ENCODE measurements at regions not wholly inside any gene's neighbourhood (a gene's known extent, or its start where the extent isn't known, plus 50 kb on each side); places are given as distances from the start of the nearest gene placed in this dataset.

DNA sequence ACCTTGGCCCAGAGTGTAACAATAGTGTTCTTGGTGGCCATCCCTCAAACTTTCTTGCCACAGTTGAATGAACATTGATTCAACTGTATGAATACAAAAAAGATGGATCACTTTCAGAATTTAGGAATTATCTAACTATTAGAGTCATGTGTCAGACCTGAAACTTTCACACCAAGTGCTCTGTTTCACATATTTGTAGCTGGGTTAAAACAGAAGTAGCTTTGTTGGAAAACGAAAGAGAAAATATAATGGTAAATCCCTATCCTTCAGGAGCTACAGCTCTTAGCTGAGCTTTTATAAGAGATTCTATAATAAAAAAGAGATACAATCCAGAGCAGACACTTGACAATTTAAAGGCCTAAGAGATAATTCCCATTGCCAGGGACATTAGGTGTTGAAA is 719.3 kb downstream of the JRKL start:
- no peak for TF ChIP-seq RAD21 (IDR thresholded peaks at IDR 0.05; ENCODE audit: low read length)
- in situ Hi-C loops (cut with MboI; ENCODE audit: low sequenced_read_pairs), result no loop called here
- H4K91ac ChIP-seq (ENCODE audit: insufficient read depth, low read depth, low read length), result no peak overlapping the region
- ChIA-PET POLR2A (ENCODE audit: unreplicated experiment) (no interaction called here), CTCF (no interaction called here)
- H3K23ac ChIP-seq (ENCODE audit: low read depth, low read length), result no peak overlapping the region
- no peak overlapping the region for H3K4me3 ChIP-seq (ENCODE audit: insufficient read depth, low read depth, low read length)
- BruUV-seq (replicated peaks), result no TSS peak
- no peak overlapping the region for H2BK15ac ChIP-seq (ENCODE audit: low read depth, low read length)
- H4K8ac ChIP-seq (ENCODE audit: low read depth in 2 of 2, low read length in 2 of 2), result no peak overlapping the region
- H3K9ac ChIP-seq (ENCODE audit: low read depth, low read length), result no peak overlapping the region
- H2AK5ac ChIP-seq (ENCODE audit: low read depth, low read length), result no peak overlapping the region
- WGBS, 2 experiments (ENCODE audit: extremely low coverage in 2 of 2, insufficient read length in 1 of 2), result no CpG with 5 or more reads among the region's 1 CpG
- 0 out of 2 replicates have a peak, but pooled peaks cover 2% of the 10 kb centered on the region for H3K9me3 ChIP-seq (ENCODE audit: control insufficient read depth, insufficient read depth, low read length)
- no peak overlapping the region for H2BK120ac ChIP-seq (ENCODE audit: low read depth, low read length)
- H2AK9ac ChIP-seq (replicated peaks; ENCODE audit: low read depth, low read length, poor library complexity), result no peak overlapping the region
- no peak overlapping the region for H2BK5ac ChIP-seq (ENCODE audit: low read depth, low read length, poor library complexity, severe bottlenecking)
- H4K20me1 ChIP-seq (ENCODE audit: insufficient read depth, low read length), result no peaks in the 10 kb centered on the region
- ATAC-seq (ENCODE audit: low read depth) (no peak), DNase-seq (no peak)
- no peak overlapping the region for H2BK20ac ChIP-seq (ENCODE audit: low read depth, low read length)
- H3K27me3 ChIP-seq (ENCODE audit: control insufficient read depth, insufficient read depth, low read length), result no peaks in the 10 kb centered on the region
- H3K4ac ChIP-seq (ENCODE audit: low read depth, low read length), result no peak overlapping the region
- H3K36me3 ChIP-seq (ENCODE audit: control insufficient read depth, insufficient read depth, low read length), result no peaks in the 10 kb centered on the region
- no peaks in the 10 kb centered on the region for H3K4me1 ChIP-seq (ENCODE audit: control insufficient read depth, insufficient read depth, low read length)
- dilution Hi-C loops (cut with HindIII; ENCODE audit: low sequenced_read_pairs, unreplicated experiment), result no loop called here
- H3K79me1 ChIP-seq (ENCODE audit: low read depth in 1 of 2, low read length in 2 of 2), result no peaks in the 10 kb centered on the region
- H3K14ac ChIP-seq (replicated peaks; ENCODE audit: low read depth, low read length), result no peak overlapping the region
- intact Hi-C loops (cut with micrococcal nuclease), result no loop called here
- no peak overlapping the region for H3K27ac ChIP-seq (ENCODE audit: insufficient read depth, low read length)
- H3K9me1 ChIP-seq (ENCODE audit: insufficient read depth, low read length), result no peaks in the 10 kb centered on the region
- no peak overlapping the region for H2AFZ ChIP-seq (replicated peaks; ENCODE audit: low read length, poor library complexity)
- no peak overlapping the region for H3K4me2 ChIP-seq (ENCODE audit: low read depth, low read length)
- no peak overlapping the region for H3K56ac ChIP-seq (ENCODE audit: extremely low read depth, insufficient read depth, low read length)
- no peak overlapping the region for H3K18ac ChIP-seq (ENCODE audit: low read depth, low read length)
- H4K5ac ChIP-seq (ENCODE audit: low read depth, low read length), result no peak overlapping the region

All from IMR-90 (cell line).